GF-D8 (cell line): ENCODE measurements at regions not wholly inside any gene's neighbourhood (a gene's known extent, or its start where the extent isn't known, plus 50 kb on each side); places are given as distances from the start of the nearest gene placed in this dataset.

Source experiments
- DNase-seq: peaks from one replicate; lab custom pipeline; 2025; lab: John Stamatoyannopoulos, UW

DNA sequence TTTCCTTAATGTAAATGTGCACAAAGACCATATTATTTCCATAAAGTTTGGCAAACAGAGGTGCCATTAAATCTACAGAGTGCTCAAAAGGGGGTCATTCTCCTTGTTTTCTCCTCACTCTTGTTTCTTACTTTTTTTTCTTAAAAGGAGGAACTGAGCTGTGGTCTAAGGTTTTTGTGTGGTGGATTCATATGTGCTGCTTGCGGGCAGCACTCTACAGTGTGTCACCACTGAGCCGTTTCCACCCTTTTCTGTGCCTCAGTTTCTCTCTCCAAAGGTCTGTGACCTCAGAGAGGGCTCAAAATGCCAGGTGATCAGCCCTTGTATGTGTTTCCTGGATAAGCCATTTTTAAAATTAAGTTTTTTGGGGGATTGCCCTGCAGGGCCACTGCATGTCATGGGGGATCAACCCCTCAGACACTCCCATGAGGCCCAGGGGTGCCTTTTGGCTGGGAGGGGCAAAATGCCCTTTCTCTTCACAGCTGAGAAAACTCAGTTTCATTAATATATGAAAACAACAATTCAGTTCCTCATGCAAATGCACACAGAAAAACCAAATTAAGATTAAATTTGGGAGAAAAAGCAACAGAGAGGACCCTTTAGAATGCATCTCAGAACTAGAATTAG, 56.9 kb upstream of the VOPP1 start:
- DNase-seq = no peak

GRCh38 chr7:55624813-55625212, 52.5 kb upstream of the VOPP1 start:
- no peak for DNase-seq

GRCh38 chr7:55623617-55624016, 51.3 kb upstream of the VOPP1 start:
- DNase-seq = no peak

DNA sequence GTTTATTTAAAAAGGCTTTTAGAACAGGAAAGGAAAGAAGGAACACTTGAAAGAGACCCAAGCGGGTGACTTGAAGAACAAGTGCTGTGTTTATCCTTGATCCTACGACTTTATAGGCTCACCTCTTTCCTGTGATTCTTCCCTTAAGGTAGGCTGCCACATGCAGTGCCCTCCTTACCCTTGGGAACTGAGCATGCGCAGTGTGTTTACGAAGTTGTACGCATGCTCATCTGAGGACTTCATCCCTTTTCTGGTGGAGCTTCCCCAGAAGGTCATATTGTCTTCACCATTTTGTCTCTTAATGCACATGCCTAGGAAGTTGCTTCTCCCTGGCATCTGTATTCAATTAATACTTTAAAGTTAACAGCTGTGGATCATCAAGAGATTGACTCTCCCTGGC, 49.9 kb upstream of the VOPP1 start:
- DNase-seq = no peak
